GM21529 (cell line): ENCODE measurements at regions not wholly inside any gene's neighbourhood (a gene's known extent, or its start where the extent isn't known, plus 50 kb on each side); places are given as distances from the start of the nearest gene placed in this dataset.

Experiments used
- ATAC-seq: cut with Tn5 transposase; IDR thresholded peaks from one replicate; pipeline ENCODE4 v1.9.1; 2021; ENCODE audit not compliant: unreplicated experiment

DNA sequence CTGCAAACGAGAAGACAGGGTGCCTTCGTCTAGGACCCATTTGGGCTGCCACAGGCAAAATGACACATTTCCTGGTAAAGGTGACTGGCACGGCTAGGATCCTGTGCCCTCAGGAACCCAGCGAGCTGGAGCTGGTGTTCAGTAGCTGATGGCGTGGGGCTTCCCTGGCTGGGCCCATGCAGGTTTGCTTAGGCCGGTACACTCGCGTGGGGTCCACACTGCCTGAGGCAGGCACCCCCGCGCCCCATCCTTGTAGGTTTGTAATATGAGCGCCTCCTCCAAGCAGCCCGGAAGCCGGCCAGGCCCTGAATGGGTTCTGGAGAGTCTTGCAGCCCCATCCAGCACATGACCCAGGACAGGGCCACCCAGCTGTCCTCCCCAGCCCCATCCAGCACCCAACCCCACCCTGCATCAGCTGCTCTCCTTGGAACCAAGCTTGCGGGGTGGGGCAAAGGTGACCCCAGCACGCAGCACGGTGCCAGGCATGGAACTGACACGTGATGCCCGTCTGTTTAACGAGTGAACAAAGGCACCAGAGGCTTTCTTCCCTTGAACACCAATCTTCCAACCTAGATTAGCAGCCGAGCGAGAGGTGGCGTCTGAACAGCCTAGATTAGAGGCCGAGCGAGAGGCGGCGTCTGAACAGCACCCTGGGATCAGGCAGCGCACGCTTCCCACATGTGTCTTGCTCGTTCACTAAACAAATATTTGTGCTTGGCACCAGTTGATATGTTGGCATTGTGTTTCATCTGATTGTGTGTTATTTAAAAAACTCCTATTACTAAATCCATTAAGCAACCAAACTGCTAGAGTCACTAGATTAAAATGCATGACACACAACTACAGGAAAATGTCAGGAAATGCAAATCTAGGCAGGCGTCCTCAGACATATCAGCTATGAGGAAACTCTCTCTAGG is 112.1 kb downstream of the DLL1 start:
- no peak for ATAC-seq

DNA sequence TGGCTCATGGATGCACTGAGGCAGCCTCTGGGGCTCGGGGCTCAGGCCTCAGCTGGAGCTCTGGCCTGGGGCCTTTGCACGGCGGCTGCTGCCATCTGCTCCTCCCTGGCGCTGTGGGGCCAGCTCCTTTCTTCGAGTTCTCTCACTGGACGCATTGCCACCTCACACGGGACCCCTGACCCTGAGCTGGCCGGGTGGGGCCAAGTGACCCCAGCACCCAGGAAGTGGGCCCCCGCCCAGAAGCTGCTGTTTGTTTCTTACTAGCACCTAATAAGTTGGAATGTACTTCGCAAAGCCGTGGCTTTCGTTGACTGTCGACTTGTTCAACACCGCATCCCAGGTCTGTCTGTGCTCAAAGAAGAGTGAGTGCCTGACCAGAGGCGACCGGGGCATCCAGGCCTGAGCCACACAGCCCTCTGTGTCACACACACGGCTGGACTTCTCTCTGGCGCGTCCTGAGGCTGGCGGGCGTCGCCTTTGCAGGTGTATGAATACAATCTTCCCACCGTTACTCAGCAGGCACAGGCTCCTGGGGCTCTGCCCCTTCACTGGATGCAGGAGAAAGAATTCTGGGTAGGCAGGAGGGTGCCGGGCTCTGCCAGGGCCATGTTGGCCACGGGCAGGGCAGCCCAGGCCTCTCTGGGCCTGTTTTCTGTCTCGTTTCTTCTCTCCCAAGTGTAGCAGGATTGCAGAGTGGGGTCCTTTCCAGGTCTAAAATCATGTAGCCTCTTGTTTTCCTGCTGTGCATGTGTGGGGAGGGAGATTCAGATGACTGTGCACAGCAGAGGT is 112.9 kb downstream of the DLL1 start:
- ATAC-seq: no peak

DNA sequence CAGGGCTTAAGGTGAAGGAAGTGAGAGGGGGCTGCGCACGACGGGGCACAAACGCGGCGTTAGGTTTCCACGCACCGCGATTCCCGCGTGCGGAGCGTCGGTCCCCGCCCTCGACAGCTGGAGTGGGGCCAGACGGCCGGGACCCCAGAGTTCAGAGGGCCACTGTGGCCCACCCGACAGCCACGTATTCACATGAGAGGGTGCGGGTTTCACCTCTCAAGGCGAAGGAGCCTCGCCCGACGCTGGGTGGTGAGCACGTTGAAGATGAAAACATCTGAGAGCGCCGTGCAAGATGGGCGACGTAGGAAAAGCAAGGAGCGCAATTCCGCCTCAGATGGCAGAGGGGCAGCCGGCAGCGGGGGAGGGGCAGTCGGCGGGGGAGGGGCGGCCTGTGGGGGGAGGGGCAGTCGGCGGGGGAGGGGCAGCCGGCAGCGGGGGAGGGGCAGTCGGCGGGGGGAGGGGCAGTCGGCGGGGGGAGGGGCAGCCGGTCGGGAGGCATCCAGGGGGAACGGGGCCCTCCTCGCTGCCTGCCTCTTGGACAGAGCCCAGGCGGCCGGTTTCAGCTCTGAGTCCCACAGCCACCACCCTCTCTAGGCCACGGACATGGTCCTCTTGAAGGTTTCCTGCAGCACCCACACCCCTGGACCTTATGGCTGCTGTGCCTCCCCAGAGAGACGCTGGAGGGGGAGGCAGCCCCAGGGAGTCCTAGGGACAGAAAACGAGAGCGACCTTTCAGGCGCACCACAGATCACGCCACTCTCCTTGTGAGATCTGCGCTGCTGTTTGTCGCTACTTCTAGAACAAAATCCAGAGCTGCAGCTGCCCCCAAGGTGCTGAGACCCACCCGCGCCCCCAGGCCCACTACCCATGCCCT is 113.7 kb downstream of the DLL1 start:
- ATAC-seq: no peak

DNA sequence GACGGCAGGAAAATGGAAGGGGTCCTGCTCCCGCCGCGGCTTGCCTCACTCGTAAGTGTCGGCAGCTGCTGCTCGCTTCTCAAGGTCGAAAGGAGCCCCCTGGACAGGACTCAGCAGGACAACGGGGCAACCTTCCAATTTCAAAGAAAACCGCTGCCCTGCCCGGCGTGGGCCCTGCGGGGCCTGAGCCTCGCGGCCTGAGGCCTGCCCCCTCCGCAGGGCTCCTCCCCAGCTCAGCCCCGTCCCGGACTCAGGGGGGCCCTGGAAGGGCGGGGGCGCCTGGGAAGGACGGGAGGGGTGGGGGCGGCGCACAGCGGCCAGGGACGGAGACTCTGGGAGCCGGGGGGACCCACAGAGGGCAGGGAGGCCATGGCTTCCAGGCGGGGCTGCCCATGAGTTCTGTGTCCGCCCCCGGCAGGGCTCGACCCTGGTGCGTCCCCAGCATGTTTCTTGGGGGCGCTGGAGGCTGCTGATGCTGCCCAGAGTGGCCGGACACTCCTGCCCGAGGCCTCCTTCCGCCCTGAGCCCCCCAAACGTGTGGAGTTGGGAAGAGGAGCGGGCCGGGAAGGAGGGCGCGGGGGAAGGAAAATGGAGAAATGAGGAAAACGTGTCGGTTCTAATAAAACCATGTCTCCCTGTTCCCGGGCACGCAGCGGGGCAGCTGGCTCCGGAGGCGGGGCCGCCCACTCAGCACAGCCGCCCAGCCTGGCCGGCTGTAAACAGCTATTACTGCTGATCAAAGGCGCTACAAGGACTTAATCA is 114.6 kb downstream of the DLL1 start:
- ATAC-seq: no peak

DNA sequence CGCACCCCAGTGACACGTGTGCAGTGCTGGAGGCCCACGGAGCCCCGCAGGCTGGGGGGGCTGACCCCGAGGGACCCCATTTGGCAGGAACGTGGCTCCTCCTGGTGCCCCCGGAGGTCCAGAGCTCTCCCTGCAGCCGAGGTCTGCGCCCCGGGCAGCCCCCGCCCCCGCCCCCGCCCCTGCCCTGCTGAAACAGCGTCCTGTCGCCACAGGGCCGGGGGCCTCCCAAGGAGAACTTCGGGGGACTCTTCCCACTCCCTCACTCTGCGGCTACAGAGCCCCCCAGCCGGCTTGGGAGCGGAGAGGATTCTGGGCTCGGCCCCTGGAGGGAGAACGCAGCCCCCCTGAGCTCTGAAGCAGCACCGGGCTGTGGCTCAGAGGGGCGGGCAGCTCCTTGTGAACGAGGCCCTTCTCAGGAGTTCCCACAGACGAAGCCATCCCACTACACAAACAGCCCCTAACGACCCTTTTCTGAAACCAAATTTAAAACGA is 115.2 kb downstream of the DLL1 start:
- ATAC-seq: no peak

DNA sequence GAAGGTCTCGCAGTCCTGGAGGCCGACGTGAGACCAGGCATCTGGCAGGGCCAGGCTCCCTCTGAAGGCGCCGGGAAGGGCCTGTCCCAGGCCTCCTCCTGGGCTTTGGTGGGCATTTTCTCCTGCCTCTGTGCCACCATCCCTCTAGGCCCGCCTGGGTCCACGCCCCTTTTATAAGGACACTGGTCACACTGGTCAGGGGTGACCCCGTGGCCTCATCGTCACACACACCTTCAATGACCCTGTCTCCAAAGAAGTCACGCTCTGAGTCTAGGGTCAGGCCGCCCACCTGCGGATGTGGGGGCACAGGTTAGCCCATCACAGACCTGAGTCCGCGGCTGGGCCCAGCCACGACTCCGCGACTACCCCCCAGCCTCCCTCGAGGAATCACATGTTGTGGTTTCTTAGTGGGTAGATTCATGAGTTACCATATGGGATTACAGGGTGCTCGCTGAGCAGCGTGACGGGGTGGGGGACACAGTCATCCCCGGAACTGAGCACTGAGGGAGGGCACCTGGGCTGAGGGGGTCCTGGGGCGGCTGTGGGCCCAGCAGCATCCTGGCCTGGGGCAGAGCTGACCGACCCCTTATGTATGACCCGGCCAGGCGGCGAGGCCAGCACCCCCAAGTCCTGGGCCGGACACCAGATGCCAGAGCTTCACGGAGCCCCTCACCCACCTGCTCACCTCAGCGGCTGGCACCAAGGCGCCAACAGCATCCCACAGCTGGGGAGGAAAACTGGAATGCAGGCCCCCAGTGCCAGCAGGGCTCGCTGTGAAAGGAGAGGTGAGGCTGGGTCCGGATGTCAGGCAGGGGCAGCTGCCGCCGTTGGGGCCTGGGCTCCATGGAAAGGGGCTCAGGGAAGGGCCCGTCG is 115.9 kb downstream of the DLL1 start:
- ATAC-seq: no peak

DNA sequence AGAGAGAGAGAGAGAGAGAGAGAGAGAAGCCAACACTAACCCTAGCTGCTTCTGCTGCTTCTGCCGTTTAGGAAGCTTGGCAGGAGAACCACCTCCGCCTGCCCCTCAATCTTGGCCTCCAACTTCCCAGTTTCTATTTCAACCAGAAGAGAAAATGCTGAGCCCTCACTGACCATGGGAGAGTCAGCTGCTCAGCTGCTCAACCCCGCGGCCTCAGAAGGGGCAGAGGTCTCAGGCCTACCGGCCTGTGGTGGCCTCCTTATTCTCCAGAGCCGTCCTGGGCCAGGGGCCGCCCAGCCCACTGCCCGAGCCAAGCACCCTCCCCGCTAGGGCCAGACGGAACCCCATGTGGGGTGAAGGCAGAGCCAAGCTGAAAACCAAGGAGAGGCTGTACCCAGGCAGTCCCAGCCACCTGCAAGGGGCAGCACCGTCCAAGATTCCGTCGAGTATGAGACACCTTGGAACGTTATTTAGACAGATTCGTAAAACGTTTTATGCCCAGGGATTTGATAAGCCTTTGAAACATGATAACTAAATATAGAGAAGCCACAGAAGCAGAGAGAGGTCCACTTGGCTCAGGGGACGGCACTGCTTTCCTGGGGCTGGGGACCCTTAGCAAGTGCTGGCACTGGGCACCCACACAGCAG is 116.6 kb downstream of the DLL1 start:
- ATAC-seq: no peak

DNA sequence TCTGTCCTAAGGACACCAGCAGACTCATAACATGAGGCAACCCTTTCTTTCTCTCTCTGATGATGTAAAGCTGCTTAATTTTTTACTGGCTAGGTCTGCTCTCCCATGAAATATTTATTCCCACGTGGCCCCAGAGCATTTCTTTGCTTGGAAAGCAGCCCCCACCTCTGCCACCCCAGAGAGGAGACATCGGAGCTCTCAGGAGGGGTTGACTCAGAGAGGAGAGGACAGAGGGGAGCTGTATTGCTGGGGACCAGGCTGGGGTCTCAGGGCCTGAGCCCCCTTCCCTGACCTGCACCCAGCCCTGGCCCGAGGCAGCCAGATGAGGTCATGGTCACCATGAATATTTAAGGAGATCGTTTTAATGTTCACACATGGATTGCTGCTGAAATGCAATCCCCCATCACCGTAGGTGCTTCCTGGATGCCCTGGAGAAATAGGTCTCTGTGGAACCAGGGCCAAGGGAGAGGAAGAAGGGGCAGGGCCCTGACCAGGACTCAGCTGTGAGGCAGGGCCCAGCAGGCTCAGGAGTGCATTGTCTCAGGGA is 117.5 kb downstream of the DLL1 start:
- ATAC-seq: no peak

DNA sequence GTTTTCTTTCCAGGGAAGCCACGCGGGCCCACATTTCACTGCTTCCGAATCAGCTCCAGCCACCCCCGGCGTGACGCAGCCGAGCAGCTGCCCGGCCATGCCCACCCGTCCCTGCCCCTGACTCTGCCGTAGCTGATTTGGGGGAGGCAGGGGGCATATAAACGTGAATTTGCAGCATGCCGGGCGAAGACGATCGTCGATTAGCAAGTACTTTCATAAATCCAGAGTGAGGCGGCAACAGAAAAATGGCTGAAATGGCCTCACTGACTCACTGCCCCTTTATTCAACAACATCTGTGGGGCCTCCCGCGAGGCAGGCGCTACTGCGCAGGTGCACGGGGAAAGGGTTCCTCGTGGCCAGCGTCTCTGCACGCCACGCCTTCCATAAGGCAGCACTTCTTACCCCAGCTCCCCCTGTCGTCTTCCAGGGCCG is 118.0 kb downstream of the DLL1 start:
- no peak for ATAC-seq

DNA sequence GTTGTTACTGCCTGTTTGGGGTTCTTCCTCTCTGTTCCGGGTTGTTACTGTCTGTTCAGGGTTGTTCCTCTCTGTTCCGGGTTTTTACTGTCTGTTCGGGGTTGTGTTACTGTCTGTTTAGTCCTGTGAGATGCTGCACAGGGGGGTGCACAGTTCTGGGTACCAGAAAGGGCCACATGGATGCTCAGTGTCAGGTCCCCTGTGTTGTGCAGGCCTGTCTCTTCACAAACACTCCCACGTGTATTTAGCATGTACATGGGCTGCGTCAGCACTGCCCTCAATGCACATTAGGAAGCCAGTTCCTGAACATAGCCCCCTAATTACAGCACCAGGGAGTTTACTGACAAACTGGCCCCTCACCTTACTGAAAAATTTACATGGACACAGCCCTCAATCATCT is 118.5 kb downstream of the DLL1 start:
- no peak for ATAC-seq

DNA sequence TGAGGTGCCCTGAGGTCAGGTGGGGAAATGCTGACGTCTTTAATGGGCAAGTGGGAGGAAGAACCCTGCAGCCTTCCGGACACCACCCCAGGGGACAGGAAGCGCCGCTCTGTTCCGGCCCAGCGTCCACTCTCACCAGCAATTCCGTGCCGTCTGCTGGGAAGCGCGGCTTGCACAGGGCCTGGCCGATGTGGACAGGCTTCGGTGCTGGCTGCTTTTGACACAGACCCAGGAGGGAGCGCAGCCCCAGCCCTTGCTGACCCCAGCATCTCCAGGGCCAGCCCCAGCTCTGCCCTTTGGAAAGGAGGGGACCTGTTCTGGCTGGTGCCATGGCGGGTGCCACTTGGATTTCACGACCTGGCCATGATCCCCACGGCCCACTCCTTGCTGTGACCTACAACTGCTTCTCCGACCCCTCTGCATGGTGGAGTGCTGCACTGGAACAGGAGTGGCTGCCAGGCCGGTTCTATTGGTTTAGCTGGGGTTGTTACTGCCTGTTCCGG is 123.2 kb downstream of the DLL1 start:
- no peak for ATAC-seq

DNA sequence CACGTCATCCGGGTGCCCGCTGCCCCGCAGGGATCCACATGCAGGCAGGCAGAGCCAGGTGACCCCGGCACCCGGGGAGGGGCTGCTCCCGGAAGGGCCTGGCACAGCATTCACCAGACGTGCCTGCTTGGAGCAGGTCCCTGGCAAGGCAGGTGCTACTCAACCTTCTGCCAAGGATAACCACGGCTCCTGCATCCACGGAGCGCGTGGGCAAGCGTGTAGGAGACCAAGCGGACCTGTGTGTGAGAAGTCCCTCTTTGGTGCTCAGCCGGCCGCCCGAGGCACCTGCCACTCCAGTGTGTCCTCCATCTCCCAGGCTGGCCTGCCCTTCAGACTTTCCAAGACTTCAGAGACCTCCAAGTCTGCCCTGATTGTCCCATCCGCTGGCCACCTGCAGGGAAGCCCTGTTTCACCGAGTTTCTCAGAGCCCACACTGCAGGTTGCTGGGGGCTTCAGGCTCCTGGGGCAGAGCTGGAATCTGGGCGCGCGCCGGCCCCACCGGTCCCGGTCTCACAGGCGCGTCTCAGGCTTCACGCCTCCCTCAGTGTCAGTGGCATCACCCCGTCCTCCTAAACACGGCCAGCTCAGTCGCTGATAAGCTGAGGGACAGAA is 124.3 kb downstream of the DLL1 start:
- no peak for ATAC-seq

DNA sequence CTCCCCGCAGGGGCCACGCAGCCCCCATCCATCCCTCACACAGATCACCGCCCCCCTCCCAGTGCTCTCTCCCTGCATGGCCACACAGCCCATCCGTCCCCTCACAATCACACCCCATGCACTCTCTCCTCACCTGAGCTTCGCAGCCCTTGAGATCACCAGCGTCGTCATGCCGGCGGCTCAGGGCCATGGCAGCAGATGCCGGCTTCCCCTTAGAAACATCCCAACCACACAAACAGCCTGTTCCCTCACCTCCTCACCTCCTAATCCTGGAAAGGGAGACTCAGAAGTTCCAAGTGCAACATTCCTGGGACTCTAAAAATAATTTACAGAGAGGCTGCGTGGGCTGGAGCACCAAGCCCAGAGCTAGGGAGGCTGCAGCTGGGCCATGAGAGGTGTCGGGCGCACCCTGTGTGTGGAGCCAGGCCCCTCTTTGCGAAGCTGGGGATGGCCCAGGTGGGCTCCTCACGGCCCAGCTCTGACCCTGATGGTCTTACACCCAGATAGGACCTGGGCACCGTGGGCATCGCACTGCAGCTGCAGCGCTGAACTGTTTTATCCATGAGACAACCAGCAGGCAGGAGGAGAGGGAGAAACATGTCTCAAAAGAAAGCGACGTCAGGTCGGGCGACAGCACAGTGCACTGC is 125.3 kb downstream of the DLL1 start:
- ATAC-seq: no peak

DNA sequence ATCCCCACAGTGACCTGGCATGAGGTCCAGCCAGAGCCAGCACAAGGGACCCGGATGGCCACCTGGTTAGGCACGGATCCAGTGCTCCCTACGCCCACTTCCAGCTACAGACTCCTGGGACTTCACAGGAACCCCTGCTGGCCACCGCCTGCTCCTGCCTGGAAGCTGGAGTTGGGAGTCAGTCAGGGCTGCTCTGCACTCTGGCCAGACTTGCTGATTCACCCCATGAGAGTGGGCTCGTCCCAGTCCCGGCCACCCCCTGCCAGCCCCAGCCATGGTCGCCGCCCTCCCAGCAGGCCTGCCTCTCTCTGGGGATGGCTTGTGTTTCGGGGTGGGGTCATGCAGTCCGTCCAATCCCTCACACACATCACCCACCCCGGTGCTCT is 125.8 kb downstream of the DLL1 start:
- ATAC-seq: no peak

DNA sequence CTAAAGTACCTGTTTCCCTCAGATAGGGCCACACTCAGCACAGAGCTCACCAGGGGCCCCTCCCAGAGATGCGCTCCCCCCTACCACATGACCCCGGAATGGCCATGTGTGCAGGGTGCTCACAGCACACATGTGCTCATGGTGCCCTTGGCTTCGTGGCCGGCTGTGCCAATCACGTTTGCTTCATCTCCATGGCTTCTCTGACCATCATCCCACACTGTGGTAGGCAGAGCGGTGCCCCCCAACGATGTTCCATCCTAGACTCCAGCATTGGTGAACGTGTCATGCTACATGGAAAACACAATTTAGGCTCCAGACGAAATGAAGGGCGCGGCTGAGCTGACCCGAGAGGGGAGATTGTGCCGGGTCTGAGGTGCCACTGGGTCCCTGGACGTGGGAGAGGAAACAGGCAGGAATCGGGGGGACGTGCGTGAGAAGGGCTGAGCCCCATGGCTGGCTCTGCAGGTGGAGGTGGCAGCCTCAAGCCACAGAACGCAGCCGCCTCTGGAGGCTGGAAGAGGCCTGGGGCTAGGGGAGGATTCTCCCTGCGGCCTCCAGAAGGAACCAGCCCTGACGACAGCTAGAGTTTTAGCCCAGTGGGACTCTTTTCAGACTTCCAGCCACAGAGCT is 126.5 kb downstream of the DLL1 start:
- no peak for ATAC-seq

DNA sequence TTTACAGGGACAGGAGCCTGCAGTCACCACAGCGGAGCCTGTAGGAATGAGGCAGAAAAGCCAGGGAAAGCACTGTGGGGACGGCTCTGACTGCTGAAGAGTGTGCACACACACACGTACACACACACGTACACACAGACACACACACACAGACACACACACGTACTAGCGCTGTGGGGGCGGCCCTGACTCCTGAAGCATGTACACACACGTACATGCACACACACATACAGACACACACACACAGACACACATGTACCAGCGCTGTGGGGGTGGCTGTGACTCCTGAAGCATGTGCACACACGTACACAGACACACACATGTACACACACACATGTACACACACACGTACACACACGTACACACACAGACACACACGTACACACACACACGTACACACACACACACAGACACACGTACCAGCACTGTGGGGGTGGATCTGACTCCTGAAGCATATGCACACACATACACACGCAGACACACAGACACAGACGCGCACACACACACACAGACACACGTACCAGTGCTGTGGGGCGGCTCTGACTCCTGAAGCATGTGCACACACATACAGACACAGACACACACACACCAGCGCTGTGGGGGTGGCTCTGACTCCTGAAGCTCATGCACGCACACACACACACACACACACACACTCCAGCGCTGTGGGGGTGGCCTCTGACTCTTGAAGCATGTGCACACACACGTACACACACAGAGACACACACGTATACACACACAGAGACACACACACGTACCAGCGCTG is 127.3 kb downstream of the DLL1 start:
- ATAC-seq: no peak
